ENCODE measurements at regions not wholly inside any gene's neighbourhood (a gene's known extent, or its start where the extent isn't known, plus 50 kb on each side); places are given as distances from the start of the nearest gene placed in this dataset.

- TF ChIP-seq REST (IDR thresholded peaks at IDR 0.05; ENCODE audit: insufficient replicate concordance, low read depth) (no peak), GABPA (IDR thresholded peaks at IDR 0.05; ENCODE audit: low read depth) (no peak), SPI1 (IDR thresholded peaks at IDR 0.05; ENCODE audit: borderline replicate concordance, low read depth) (no peak), POLR2AphosphoS5 (IDR thresholded peaks at IDR 0.05; ENCODE audit: low read depth) (no peak), CTCF (IDR thresholded peaks at IDR 0.05; ENCODE audit: insufficient read depth, low read length) (no peak)
- no peak for DNase-seq (ENCODE audit: low read depth in 1 of 2, low spot score in 1 of 2)
Observed at GRCh38 chr12:127260531-127260930, 1006.4 kb upstream of the TMEM132C start.

GRCh38 chr12:127260999-127261398, 1006.0 kb upstream of the TMEM132C start:
- Histone ChIP-seq H3K27me3 (ENCODE audit: insufficient read depth, poor library complexity, severe bottlenecking) (no peaks in the 10 kb centered on the region), H3K27ac (replicated peaks) (no peak overlapping the region)
- DNase-seq (ENCODE audit: low read depth in 1 of 2, low spot score in 1 of 2) = no peak

More at GRCh38 chr12:127260531-127260930, 1006.4 kb upstream of the TMEM132C start:
- H3K4me3 ChIP-seq (replicated peaks; ENCODE audit: insufficient read depth, low read length) = no peak overlapping the region
- H3K27ac ChIP-seq (replicated peaks) = no peak overlapping the region
- H3K27me3 ChIP-seq (ENCODE audit: insufficient read depth, poor library complexity, severe bottlenecking) = no peaks in the 10 kb centered on the region

GRCh38 chr12:127262615-127263014, 1004.4 kb upstream of the TMEM132C start:
- no peak overlapping the region for H3K27ac ChIP-seq (replicated peaks)
- DNase-seq (ENCODE audit: low read depth in 1 of 2, low spot score in 1 of 2) = no peak
- no peak for TF ChIP-seq SPI1 (IDR thresholded peaks at IDR 0.05; ENCODE audit: borderline replicate concordance, low read depth)
- no peak for TF ChIP-seq GABPA (IDR thresholded peaks at IDR 0.05; ENCODE audit: low read depth)
- TF ChIP-seq CTCF (IDR thresholded peaks at IDR 0.05; ENCODE audit: insufficient read depth, low read length) = no peak
- TF ChIP-seq REST (IDR thresholded peaks at IDR 0.05; ENCODE audit: insufficient replicate concordance, low read depth) = no peak
- TF ChIP-seq POLR2AphosphoS5 (IDR thresholded peaks at IDR 0.05; ENCODE audit: low read depth) = no peak

More at GRCh38 chr12:127260999-127261398, 1006.0 kb upstream of the TMEM132C start:
- no peak overlapping the region for H3K4me3 ChIP-seq (replicated peaks; ENCODE audit: insufficient read depth, low read length)
- TF ChIP-seq CTCF (IDR thresholded peaks at IDR 0.05; ENCODE audit: insufficient read depth, low read length) (no peak), REST (IDR thresholded peaks at IDR 0.05; ENCODE audit: insufficient replicate concordance, low read depth) (no peak)

More at GRCh38 chr12:127262615-127263014, 1004.4 kb upstream of the TMEM132C start:
- no peak overlapping the region for H3K4me3 ChIP-seq (replicated peaks; ENCODE audit: insufficient read depth, low read length)
- H3K27me3 ChIP-seq (ENCODE audit: insufficient read depth, poor library complexity, severe bottlenecking) = no peaks in the 10 kb centered on the region

Measured in HL-60 (cell line).